ENCODE measurements at regions not wholly inside any gene's neighbourhood (a gene's known extent, or its start where the extent isn't known, plus 50 kb on each side); places are given as distances from the start of the nearest gene placed in this dataset.

DNA sequence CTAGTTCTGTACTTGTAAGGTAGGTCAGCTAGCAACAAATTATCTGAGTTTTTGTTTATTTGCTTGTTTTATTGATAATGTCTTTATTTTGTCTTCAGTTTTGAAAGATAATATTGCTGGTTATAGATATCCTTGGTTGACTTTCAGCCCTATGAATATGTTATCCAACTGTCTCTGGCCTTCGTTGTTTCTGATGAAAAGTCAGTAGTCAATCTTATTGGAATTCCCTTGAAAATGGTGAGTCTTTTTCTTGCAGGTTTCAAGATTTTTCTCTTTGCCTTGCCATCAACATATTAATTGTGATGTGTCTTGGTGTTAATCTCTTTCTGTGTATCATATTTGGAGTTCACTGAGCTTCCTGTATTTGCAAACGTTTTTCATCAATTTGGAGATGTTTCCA lies 113.1 kb upstream of the NEIL3 start:
- TF ChIP-seq POLR2A (IDR thresholded peaks at IDR 0.05) (no peak), CTCF (IDR thresholded peaks at IDR 0.05) (no peak)
- no peak overlapping the region for H3K4me3 ChIP-seq (ENCODE audit: low read depth, poor library complexity, severe bottlenecking)
- 78 to 84% methylated on average over 2 of the region's 2 CpGs for whole genome bisulfite sequencing, 2 donors
- DNase-seq (ENCODE audit: low spot score in 2 of 2): no peak
- intact Hi-C loops (cut with DNase I; ENCODE audit: low total_unique reads): no loop called here

DNA sequence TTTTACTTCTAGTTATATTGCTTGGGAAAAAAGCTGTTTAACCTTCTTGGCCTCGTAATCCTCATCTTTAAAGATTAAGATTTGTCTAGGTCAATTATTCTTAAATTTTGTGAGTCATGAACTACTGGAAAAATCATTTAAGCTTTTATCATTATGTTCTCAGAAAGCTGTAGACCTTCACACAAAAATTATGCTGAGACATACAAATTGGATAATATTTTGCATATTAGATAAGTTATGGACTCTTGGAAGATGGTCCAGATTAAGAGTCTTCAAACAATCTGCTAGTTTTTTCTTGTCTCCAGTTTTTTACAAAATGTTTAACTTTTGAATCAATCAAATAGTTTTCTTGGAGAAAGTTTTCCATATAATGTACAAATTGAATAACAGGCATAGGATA lies 108.1 kb upstream of the NEIL3 start:
- H3K4me3 ChIP-seq (ENCODE audit: low read depth, poor library complexity, severe bottlenecking): no peak overlapping the region
- DNase-seq (ENCODE audit: low spot score in 2 of 2): no peak
- intact Hi-C loops (cut with DNase I; ENCODE audit: low total_unique reads): no loop called here
- no peak for TF ChIP-seq POLR2A (IDR thresholded peaks at IDR 0.05)
- no peak for TF ChIP-seq CTCF (IDR thresholded peaks at IDR 0.05)
- WGBS, 2 donors: 68 to 73% methylated on average over 1 of the region's 1 CpG

DNA sequence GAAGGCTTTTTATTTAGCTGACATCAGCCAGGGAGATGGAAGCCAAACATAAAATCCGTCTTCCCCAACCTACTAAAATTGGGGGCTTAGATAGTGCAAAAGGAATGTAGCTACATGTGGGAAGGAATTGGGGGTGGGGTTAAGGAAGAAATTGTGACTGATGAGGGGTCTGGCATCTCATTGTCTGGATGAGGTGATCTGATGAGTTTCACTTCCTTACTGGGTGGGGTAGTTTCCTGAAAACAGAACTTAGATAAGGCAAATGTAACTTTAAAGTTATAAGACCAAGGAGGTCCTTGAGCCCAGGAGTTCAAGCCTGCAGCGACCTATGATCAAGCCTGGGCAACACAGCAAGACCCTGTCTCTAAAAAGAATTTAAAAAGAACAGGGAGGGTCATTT lies 105.5 kb upstream of the NEIL3 start:
- no peak for DNase-seq (ENCODE audit: low spot score in 2 of 2)
- H3K4me3 ChIP-seq (ENCODE audit: low read depth, poor library complexity, severe bottlenecking): no peak overlapping the region
- 42 to 45% methylated on average over 2 of the region's 2 CpGs for WGBS, 2 donors
- intact Hi-C loops (cut with DNase I; ENCODE audit: low total_unique reads): no loop called here
- TF ChIP-seq CTCF (IDR thresholded peaks at IDR 0.05): no peak
- TF ChIP-seq POLR2A (IDR thresholded peaks at IDR 0.05): no peak

GRCh38 chr4:177214935-177215334 lies 94.7 kb upstream of the NEIL3 start:
- 83 to 91% methylated on average over 5 of the region's 5 CpGs for WGBS, 2 donors
- intact Hi-C loops (cut with DNase I; ENCODE audit: low total_unique reads): no loop called here
- TF ChIP-seq POLR2A (IDR thresholded peaks at IDR 0.05): no peak
- no peak for TF ChIP-seq CTCF (IDR thresholded peaks at IDR 0.05)
- H3K4me3 ChIP-seq (ENCODE audit: low read depth, poor library complexity, severe bottlenecking): no peak overlapping the region
- DNase-seq (ENCODE audit: low spot score in 2 of 2): no peak

DNA sequence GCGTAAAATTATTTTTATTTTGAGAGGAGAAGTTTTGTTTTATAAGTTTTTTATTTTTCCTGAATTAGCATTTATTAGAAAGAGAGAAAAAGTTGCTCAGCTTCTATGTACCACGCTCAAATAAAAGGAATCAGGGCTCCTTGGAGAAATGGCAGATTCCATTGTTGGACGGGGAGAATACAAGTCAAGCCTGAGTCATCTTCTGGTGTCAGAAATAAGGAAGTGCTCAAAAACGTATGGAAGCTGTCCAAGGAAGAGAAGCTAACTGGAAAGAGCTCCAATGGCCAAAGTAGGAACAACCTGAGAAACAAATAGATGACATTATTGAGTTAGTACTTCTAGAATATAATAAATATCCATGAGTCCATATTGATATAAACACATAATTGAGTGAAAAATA lies 89.3 kb upstream of the NEIL3 start:
- intact Hi-C loops (cut with DNase I; ENCODE audit: low total_unique reads): no loop called here
- TF ChIP-seq CTCF (IDR thresholded peaks at IDR 0.05) (no peak), POLR2A (IDR thresholded peaks at IDR 0.05) (no peak)
- DNase-seq (ENCODE audit: low spot score in 2 of 2): no peak
- 60 to 64% methylated on average over 4 of the region's 4 CpGs for WGBS, 2 donors
- no peak overlapping the region for H3K4me3 ChIP-seq (ENCODE audit: low read depth, poor library complexity, severe bottlenecking)

- DNase-seq (ENCODE audit: low spot score in 2 of 2): no peak
- WGBS, 2 donors: 63 to 68% methylated on average over 2 of the region's 2 CpGs
- intact Hi-C loops (cut with DNase I; ENCODE audit: low total_unique reads): no loop called here
- no peak overlapping the region for H3K4me3 ChIP-seq (ENCODE audit: low read depth, poor library complexity, severe bottlenecking)
- TF ChIP-seq POLR2A (IDR thresholded peaks at IDR 0.05) (no peak), CTCF (IDR thresholded peaks at IDR 0.05) (no peak)
These were observed 86.9 kb upstream of the NEIL3 start for GRCh38 chr4:177222781-177223180.
